ENCODE measurements at regions not wholly inside any gene's neighbourhood (a gene's known extent, or its start where the extent isn't known, plus 50 kb on each side); places are given as distances from the start of the nearest gene placed in this dataset.

GRCh38 chr18:71682591-71682990, 861.6 kb downstream of the CBLN2 start:
- DNase-seq (ENCODE audit: extremely low read depth, low read depth), result no peak
- H3K4me3 ChIP-seq (replicated peaks; ENCODE audit: low read depth, low read length), result no peak overlapping the region

GRCh38 chr18:71678144-71678543, 866.0 kb downstream of the CBLN2 start:
- DNase-seq (ENCODE audit: extremely low read depth, low read depth), result no peak
- no peak for TF ChIP-seq CTCF (IDR thresholded peaks at IDR 0.05; ENCODE audit: low read depth, low read length, missing control alignments)
- no peak overlapping the region for H3K4me3 ChIP-seq (replicated peaks; ENCODE audit: low read depth, low read length)

More at GRCh38 chr18:71682591-71682990, 861.6 kb downstream of the CBLN2 start:
- no peak for TF ChIP-seq CTCF (IDR thresholded peaks at IDR 0.05; ENCODE audit: low read depth, low read length, missing control alignments)

DNA sequence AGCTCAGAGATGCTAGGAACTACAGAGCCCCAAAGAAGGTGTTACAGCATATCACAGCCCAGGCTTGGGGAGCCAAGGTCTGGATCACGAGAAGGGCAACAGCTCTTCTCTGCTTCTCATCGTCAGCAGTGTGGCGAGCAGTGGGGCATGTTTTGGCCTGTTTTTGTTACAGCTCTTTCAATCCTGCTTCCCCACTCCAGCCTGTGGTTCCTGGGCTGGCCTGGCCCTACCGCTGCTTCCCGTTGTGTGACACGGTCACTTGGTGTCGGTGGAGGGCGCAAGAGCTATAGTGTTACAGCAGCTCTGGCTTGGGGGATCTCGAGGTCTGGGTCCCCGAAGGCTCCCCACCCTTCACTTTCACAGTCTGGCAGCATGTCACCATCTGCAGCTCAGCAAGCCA, 870.2 kb downstream of the CBLN2 start:
- no peak for DNase-seq (ENCODE audit: extremely low read depth, low read depth)
- H3K4me3 ChIP-seq (replicated peaks; ENCODE audit: low read depth, low read length), result no peak overlapping the region
- no peak for TF ChIP-seq CTCF (IDR thresholded peaks at IDR 0.05; ENCODE audit: low read depth, low read length, missing control alignments)

- no peak for TF ChIP-seq CTCF (IDR thresholded peaks at IDR 0.05; ENCODE audit: low read depth, low read length, missing control alignments)
- no peak overlapping the region for H3K4me3 ChIP-seq (replicated peaks; ENCODE audit: low read depth, low read length)
- no peak for DNase-seq (ENCODE audit: extremely low read depth, low read depth)
These were observed 870.6 kb downstream of the CBLN2 start for GRCh38 chr18:71673498-71673897.

GRCh38 chr18:71666481-71666880, 877.7 kb downstream of the CBLN2 start:
- no peak overlapping the region for H3K4me3 ChIP-seq (replicated peaks; ENCODE audit: low read depth, low read length)
- no peak for TF ChIP-seq CTCF (IDR thresholded peaks at IDR 0.05; ENCODE audit: low read depth, low read length, missing control alignments)
- no peak for DNase-seq (ENCODE audit: extremely low read depth, low read depth)

- H3K4me3 ChIP-seq (replicated peaks; ENCODE audit: low read depth, low read length), result no peak overlapping the region
- DNase-seq (ENCODE audit: extremely low read depth, low read depth), result no peak
- no peak for TF ChIP-seq CTCF (IDR thresholded peaks at IDR 0.05; ENCODE audit: low read depth, low read length, missing control alignments)
These were observed 879.0 kb downstream of the CBLN2 start for GRCh38 chr18:71665131-71665530.

- DNase-seq (ENCODE audit: extremely low read depth, low read depth), result no peak
- TF ChIP-seq CTCF (IDR thresholded peaks at IDR 0.05; ENCODE audit: low read depth, low read length, missing control alignments), result no peak
- H3K4me3 ChIP-seq (replicated peaks; ENCODE audit: low read depth, low read length), result no peak overlapping the region
These were observed 900.3 kb downstream of the CBLN2 start for GRCh38 chr18:71643822-71644221.
